ENCODE measurements at regions not wholly inside any gene's neighbourhood (a gene's known extent, or its start where the extent isn't known, plus 50 kb on each side); places are given as distances from the start of the nearest gene placed in this dataset.

- intact Hi-C loops (cut with micrococcal nuclease; ENCODE audit: unreplicated experiment), result no loop called here
- Mint-ChIP-seq H3K9me3 (ENCODE audit: unreplicated experiment) (no peaks in the 10 kb centered on the region), H3K27ac (ENCODE audit: unreplicated experiment) (no peak overlapping the region), H3K4me1 (ENCODE audit: low read depth, unreplicated experiment) (peaks cover 4% of the 10 kb centered on the region), H3K27me3 (ENCODE audit: insufficient read depth, unreplicated experiment) (no peaks in the 10 kb centered on the region), H3K4me3 (ENCODE audit: unreplicated experiment) (no peak overlapping the region), H3K36me3 (ENCODE audit: insufficient read depth, unreplicated experiment) (no peaks in the 10 kb centered on the region)
- no peaks in the 10 kb centered on the region for H3K9me3 ChIP-seq
- BruUV-seq (replicated peaks), result no TSS peak
- CTCF ChIA-PET, result interaction anchor here (0.7 kb wide), 1 partner anchor 115 kb away, joined by 5 read pairs; no protein-coding TSS in a partner anchor
- no peaks in the 10 kb centered on the region for H3K27me3 ChIP-seq (replicated peaks; ENCODE audit: control insufficient read depth, insufficient read depth, low read length)
- TF ChIP-seq CTCF (IDR thresholded peaks at IDR 0.05; ENCODE audit: insufficient read depth in 1 of 2, low read depth in 1 of 2, low read length in 1 of 2, severe bottlenecking in 1 of 2, unreplicated experiment in 1 of 2), result no peak
- no peaks in the 10 kb centered on the region; the same call in 1 of the 2 replicates for H3K4me1 ChIP-seq
- DNase-seq, result no peak
- POLR2A ChIA-PET, result no interaction called here
- no peaks in the 10 kb centered on the region for H3K36me3 ChIP-seq (ENCODE audit: control insufficient read depth, insufficient read depth, low read length)
- H3K4me3 ChIP-seq (ENCODE audit: low read depth, low read length), result no peak overlapping the region
Measured at GRCh38 chr2:38470115-38470514, 93.0 kb upstream of the ATL2 start.

- ChIA-PET POLR2A (no interaction called here), CTCF (interaction anchor here (0.6 kb wide), 1 partner anchor 568 kb away, joined by 7 read pairs; no protein-coding TSS in a partner anchor)
- H3K27me3 ChIP-seq (replicated peaks; ENCODE audit: control insufficient read depth, insufficient read depth, low read length), result no peaks in the 10 kb centered on the region
- no peaks in the 10 kb centered on the region for H3K9me3 ChIP-seq
- H3K9me3 Mint-ChIP-seq (ENCODE audit: unreplicated experiment), result no peaks in the 10 kb centered on the region
- no peaks in the 10 kb centered on the region for H3K27me3 Mint-ChIP-seq (ENCODE audit: insufficient read depth, unreplicated experiment)
- H3K4me1 ChIP-seq, result no peaks in the 10 kb centered on the region; the same call in 1 of the 2 replicates
- no peak for DNase-seq
- H3K4me3 Mint-ChIP-seq (ENCODE audit: unreplicated experiment), result no peak overlapping the region
- H3K4me3 ChIP-seq (ENCODE audit: low read depth, low read length), result no peak overlapping the region
- H3K36me3 ChIP-seq (ENCODE audit: control insufficient read depth, insufficient read depth, low read length), result no peaks in the 10 kb centered on the region
- TF ChIP-seq CTCF (IDR thresholded peaks at IDR 0.05; ENCODE audit: insufficient read depth in 1 of 2, low read depth in 1 of 2, low read length in 1 of 2, severe bottlenecking in 1 of 2, unreplicated experiment in 1 of 2), result no peak
- BruUV-seq (replicated peaks), result no TSS peak
- H3K36me3 Mint-ChIP-seq (ENCODE audit: insufficient read depth, unreplicated experiment), result no peaks in the 10 kb centered on the region
- H3K27ac Mint-ChIP-seq (ENCODE audit: unreplicated experiment), result no peak overlapping the region
- no peaks in the 10 kb centered on the region for H3K4me1 Mint-ChIP-seq (ENCODE audit: low read depth, unreplicated experiment)
- intact Hi-C loops (cut with micrococcal nuclease; ENCODE audit: unreplicated experiment), result no loop called here
Measured at GRCh38 chr2:38467768-38468455, 90.8 kb upstream of the ATL2 start.

GRCh38 chr2:38466876-38467767, 90.0 kb upstream of the ATL2 start:
- Mint-ChIP-seq H3K27me3 (ENCODE audit: insufficient read depth, unreplicated experiment) (no peaks in the 10 kb centered on the region), H3K36me3 (ENCODE audit: insufficient read depth, unreplicated experiment) (no peaks in the 10 kb centered on the region), H3K4me1 (ENCODE audit: low read depth, unreplicated experiment) (no peaks in the 10 kb centered on the region), H3K4me3 (ENCODE audit: unreplicated experiment) (no peak overlapping the region), H3K27ac (ENCODE audit: unreplicated experiment) (no peak overlapping the region), H3K9me3 (ENCODE audit: unreplicated experiment) (no peaks in the 10 kb centered on the region)
- no TSS peak for BruUV-seq (replicated peaks)
- intact Hi-C loops (cut with micrococcal nuclease; ENCODE audit: unreplicated experiment), result no loop called here
- Histone ChIP-seq H3K4me3 (ENCODE audit: low read depth, low read length) (no peak overlapping the region), H3K4me1 (no peaks in the 10 kb centered on the region; the same call in 1 of the 2 replicates), H3K36me3 (ENCODE audit: control insufficient read depth, insufficient read depth, low read length) (no peaks in the 10 kb centered on the region), H3K27me3 (replicated peaks; ENCODE audit: control insufficient read depth, insufficient read depth, low read length) (no peaks in the 10 kb centered on the region), H3K9me3 (no peaks in the 10 kb centered on the region)
- no peak for DNase-seq
- POLR2A ChIA-PET, result no interaction called here
- TF ChIP-seq CTCF (IDR thresholded peaks at IDR 0.05; ENCODE audit: insufficient read depth in 1 of 2, low read depth in 1 of 2, low read length in 1 of 2, severe bottlenecking in 1 of 2, unreplicated experiment in 1 of 2), result no peak
- CTCF ChIA-PET, result interaction anchor here (0.6 kb wide), 1 partner anchor 569 kb away, joined by 7 read pairs; no protein-coding TSS in a partner anchor

All from Caco-2 (cell line).